IPS-20b (cell line): ENCODE measurements at regions not wholly inside any gene's neighbourhood (a gene's known extent, or its start where the extent isn't known, plus 50 kb on each side); places are given as distances from the start of the nearest gene placed in this dataset.

Experiments
- H3K27ac ChIP-seq: one replicate; pipeline ENCODE4 v1.5.1; 2013; ENCODE audit warnings: low read length
- H3K27me3 ChIP-seq: 2 replicates; pipeline ENCODE4 v1.6.1; 2013; ENCODE audit warnings: mild to moderate bottlenecking, low read length, inconsistent platforms; ENCODE audit not compliant: insufficient read depth
- H3K36me3 ChIP-seq: 2 replicates; pipeline ENCODE4 v1.6.1; 2013; ENCODE audit warnings: low read depth, mild to moderate bottlenecking, inconsistent platforms, low read length, moderate library complexity; ENCODE audit not compliant: insufficient read depth
- H3K4me1 ChIP-seq: 2 replicates; pipeline ENCODE4 v1.6.1; 2013; ENCODE audit warnings: mild to moderate bottlenecking, control low read depth, inconsistent platforms, low read length, moderate library complexity; ENCODE audit not compliant: insufficient read depth
- H3K4me3 ChIP-seq: 2 replicates; pipeline ENCODE4 v1.5.1; 2013; ENCODE audit warnings: mild to moderate bottlenecking, low read length, inconsistent platforms
- H3K9ac ChIP-seq: 2 replicates; pipeline ENCODE4 v1.6.1; 2013; ENCODE audit warnings: low read depth, mild to moderate bottlenecking, inconsistent platforms, low read length, moderate library complexity
- H3K9me3 ChIP-seq: 2 replicates; pipeline ENCODE4 v1.6.1; 2013; ENCODE audit warnings: mild to moderate bottlenecking, low read depth, low read length, inconsistent platforms; ENCODE audit not compliant: insufficient read depth

GRCh38 chr21:39016740-39017315, 166.4 kb downstream of the PSMG1 start:
- Histone ChIP-seq H3K36me3 (no peaks in the 10 kb centered on the region), H3K4me1 (peaks cover 4% of the 10 kb centered on the region; the same call in 1 of the 2 replicates), H3K9me3 (no peaks in the 10 kb centered on the region), H3K4me3 (no peak overlapping the region), H3K27me3 (no peaks in the 10 kb centered on the region), H3K9ac (no peak overlapping the region), H3K27ac (no peak overlapping the region)

GRCh38 chr21:39014747-39015146, 168.5 kb downstream of the PSMG1 start:
- no peaks in the 10 kb centered on the region for H3K4me1 ChIP-seq
- H3K9ac ChIP-seq, result no peak overlapping the region
- H3K4me3 ChIP-seq, result no peak overlapping the region
- no peak overlapping the region for H3K27ac ChIP-seq
- no peaks in the 10 kb centered on the region for H3K36me3 ChIP-seq
- H3K9me3 ChIP-seq, result no peaks in the 10 kb centered on the region
- H3K27me3 ChIP-seq, result no peaks in the 10 kb centered on the region

GRCh38 chr21:39012326-39013230, 170.7 kb downstream of the PSMG1 start:
- Histone ChIP-seq H3K27ac (no peak overlapping the region), H3K9ac (no peak overlapping the region), H3K36me3 (no peaks in the 10 kb centered on the region), H3K4me3 (no peak overlapping the region), H3K4me1 (peaks cover 3% of the 10 kb centered on the region; the same call in 1 of the 2 replicates), H3K27me3 (no peaks in the 10 kb centered on the region), H3K9me3 (no peaks in the 10 kb centered on the region)

GRCh38 chr21:39011911-39012310, 171.3 kb downstream of the PSMG1 start:
- peaks cover 9% of the 10 kb centered on the region for H3K4me1 ChIP-seq
- no peak overlapping the region for H3K27ac ChIP-seq
- H3K9me3 ChIP-seq, result no peaks in the 10 kb centered on the region
- H3K36me3 ChIP-seq, result no peaks in the 10 kb centered on the region
- no peak overlapping the region for H3K4me3 ChIP-seq
- H3K9ac ChIP-seq, result no peak overlapping the region
- H3K27me3 ChIP-seq, result no peaks in the 10 kb centered on the region

GRCh38 chr21:39010629-39011404, 172.4 kb downstream of the PSMG1 start:
- H3K27me3 ChIP-seq, result peaks cover 6% of the 10 kb centered on the region; the same call in 1 of the 2 replicates
- no peaks in the 10 kb centered on the region for H3K9me3 ChIP-seq
- H3K9ac ChIP-seq, result no peak overlapping the region
- H3K4me3 ChIP-seq, result no peak overlapping the region
- no peak overlapping the region for H3K27ac ChIP-seq
- H3K4me1 ChIP-seq, result peaks cover 19% of the 10 kb centered on the region
- H3K36me3 ChIP-seq, result no peaks in the 10 kb centered on the region

GRCh38 chr21:39009587-39010225, 173.5 kb downstream of the PSMG1 start:
- H3K27me3 ChIP-seq, result peaks cover 7% of the 10 kb centered on the region; the same call in 1 of the 2 replicates
- H3K9me3 ChIP-seq, result no peaks in the 10 kb centered on the region
- H3K36me3 ChIP-seq, result no peaks in the 10 kb centered on the region
- peaks cover 24% of the 10 kb centered on the region for H3K4me1 ChIP-seq
- H3K27ac ChIP-seq, result no peak overlapping the region
- no peak overlapping the region for H3K9ac ChIP-seq
- no peak overlapping the region for H3K4me3 ChIP-seq

- H3K36me3 ChIP-seq, result no peaks in the 10 kb centered on the region
- no peak overlapping the region for H3K9ac ChIP-seq
- no peak overlapping the region for H3K27ac ChIP-seq
- H3K4me3 ChIP-seq, result no peak overlapping the region
- H3K9me3 ChIP-seq, result no peaks in the 10 kb centered on the region
- peaks cover 24% of the 10 kb centered on the region for H3K4me1 ChIP-seq
- H3K27me3 ChIP-seq, result peaks cover 7% of the 10 kb centered on the region; the same call in 1 of the 2 replicates
These were observed 175.3 kb downstream of the PSMG1 start for GRCh38 chr21:39007985-39008384.

GRCh38 chr21:39007532-39007931, 175.7 kb downstream of the PSMG1 start:
- no peaks in the 10 kb centered on the region for H3K9me3 ChIP-seq
- H3K9ac ChIP-seq, result no peak overlapping the region
- H3K36me3 ChIP-seq, result no peaks in the 10 kb centered on the region
- H3K27me3 ChIP-seq, result peaks cover 7% of the 10 kb centered on the region; the same call in 1 of the 2 replicates
- H3K4me3 ChIP-seq, result no peak overlapping the region
- H3K4me1 ChIP-seq, result peaks cover 24% of the 10 kb centered on the region
- H3K27ac ChIP-seq, result no peak overlapping the region

GRCh38 chr21:39006571-39007311, 176.5 kb downstream of the PSMG1 start:
- H3K9me3 ChIP-seq, result no peaks in the 10 kb centered on the region
- H3K4me3 ChIP-seq, result no peak overlapping the region
- no peaks in the 10 kb centered on the region for H3K36me3 ChIP-seq
- peaks cover 24% of the 10 kb centered on the region for H3K4me1 ChIP-seq
- no peak overlapping the region for H3K27ac ChIP-seq
- H3K9ac ChIP-seq, result no peak overlapping the region
- peaks cover 7% of the 10 kb centered on the region; the same call in 1 of the 2 replicates for H3K27me3 ChIP-seq

- no peak overlapping the region for H3K27ac ChIP-seq
- no peak overlapping the region for H3K4me3 ChIP-seq
- peaks cover 7% of the 10 kb centered on the region; the same call in 1 of the 2 replicates for H3K27me3 ChIP-seq
- H3K9ac ChIP-seq, result no peak overlapping the region
- H3K4me1 ChIP-seq, result peaks cover 24% of the 10 kb centered on the region
- no peaks in the 10 kb centered on the region for H3K9me3 ChIP-seq
- H3K36me3 ChIP-seq, result no peaks in the 10 kb centered on the region
These were observed 177.8 kb downstream of the PSMG1 start for GRCh38 chr21:39005502-39005787.
